Endodermal cell (in vitro differentiated cells): ENCODE measurements at regions not wholly inside any gene's neighbourhood (a gene's known extent, or its start where the extent isn't known, plus 50 kb on each side); places are given as distances from the start of the nearest gene placed in this dataset.

ENCODE experiments used
- DNase-seq: peaks from one replicate; pipeline ENCODE4 v3.0.0-alpha.2; 2017
- H3K27ac ChIP-seq: 2 replicates; pipeline ENCODE4 v1.5.1; 2013; ENCODE audit warnings: mild to moderate bottlenecking, low read depth, low read length, moderate library complexity
- H3K27me3 ChIP-seq: 2 replicates; pipeline ENCODE4 v1.6.1; 2013; ENCODE audit warnings: mild to moderate bottlenecking, low read length, moderate library complexity; ENCODE audit not compliant: insufficient read depth, control insufficient read depth, poor library complexity, severe bottlenecking
- H3K36me3 ChIP-seq: 2 replicates; pipeline ENCODE4 v1.7.0; 2013; ENCODE audit warnings: mild to moderate bottlenecking, low read length, moderate library complexity; ENCODE audit not compliant: control insufficient read depth, insufficient read depth
- H3K4me1 ChIP-seq: one replicate; pipeline ENCODE4 v1.7.0; 2013; ENCODE audit warnings: low read length; ENCODE audit not compliant: control insufficient read depth, insufficient read depth
- H3K4me3 ChIP-seq: 2 replicates; pipeline ENCODE4 v1.5.1; 2013; ENCODE audit warnings: mild to moderate bottlenecking, low read length, moderate library complexity
- H3K9ac ChIP-seq: 2 replicates; pipeline ENCODE4 v1.6.1; 2013; ENCODE audit warnings: mild to moderate bottlenecking, low read length, moderate library complexity; ENCODE audit not compliant: poor library complexity, severe bottlenecking; ENCODE audit errors: extremely low read depth
- H3K9me3 ChIP-seq: 2 replicates; pipeline ENCODE4 v1.6.1; 2013; ENCODE audit warnings: mild to moderate bottlenecking, low read length, moderate library complexity; ENCODE audit not compliant: control insufficient read depth
- H3K27ac Mint-ChIP-seq: 2 replicates; pipeline ENCODE4 v1.8.0; 2020; ENCODE audit warnings: mixed read lengths
- H3K27me3 Mint-ChIP-seq: 2 replicates; pipeline ENCODE4 v1.8.0; 2021; ENCODE audit warnings: mild to moderate bottlenecking, mixed read lengths; ENCODE audit not compliant: insufficient read depth
- H3K36me3 Mint-ChIP-seq: 2 replicates; pipeline ENCODE4 v1.8.0; 2020; ENCODE audit warnings: low read depth, mixed read lengths
- H3K4me1 Mint-ChIP-seq: 2 replicates; pipeline ENCODE4 v1.8.0; 2020; ENCODE audit warnings: mixed read lengths
- H3K4me3 Mint-ChIP-seq: 2 replicates; pipeline ENCODE4 v1.8.0; 2020; ENCODE audit warnings: mild to moderate bottlenecking, moderate library complexity, mixed read lengths
- H3K9me3 Mint-ChIP-seq: 2 replicates; pipeline ENCODE4 v1.8.0; 2020; ENCODE audit warnings: mild to moderate bottlenecking, mixed read lengths
- WGBS, 2 experiments: methylation state at CpG; one replicate each; pipeline versions ENCODE4 v1.1.5 to v1.1.7; 2013; ENCODE audit warnings: missing lambda C conversion rate in 2 of 2, mixed read lengths in 1 of 2; ENCODE audit not compliant: insufficient coverage in 1 of 2, insufficient read length in 1 of 2; 5-methylcytosine and 5-hydroxymethylcytosine counted together
- TF ChIP-seq, protein P1 (sequence below): fragments of 200-600 bp; sonication (generic); conservative IDR thresholded peaks from 2 replicates; pipeline ENCODE4 v1.5.0; 2021; ENCODE audit warnings: antibody characterized with exemption, mild to moderate bottlenecking

DNA sequence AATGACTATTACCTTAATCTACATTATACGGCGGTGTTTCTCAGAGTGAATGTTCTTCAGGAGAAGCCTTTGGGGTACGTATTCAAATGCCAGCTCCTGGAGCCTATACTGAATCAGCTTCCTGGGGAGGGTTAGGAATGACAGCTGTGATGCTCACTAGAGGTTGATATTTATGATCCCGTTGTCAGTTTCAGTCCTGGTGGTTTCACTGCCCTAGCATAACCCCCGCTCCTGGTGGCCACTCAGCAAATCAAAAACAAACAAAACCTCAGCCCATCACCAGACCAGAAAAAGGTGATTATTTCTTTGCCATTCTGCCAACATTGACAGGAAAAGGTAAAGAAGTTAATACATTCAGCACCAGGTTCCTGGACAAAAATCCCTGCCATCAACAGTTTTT lies 136.5 kb upstream of the CRY1 start:
- Histone ChIP-seq H3K27ac (no peak overlapping the region), H3K9me3 (no peaks in the 10 kb centered on the region), H3K4me1 (no peaks in the 10 kb centered on the region), H3K9ac (no peak overlapping the region), H3K36me3 (no peaks in the 10 kb centered on the region), H3K4me3 (no peak overlapping the region), H3K27me3 (no peaks in the 10 kb centered on the region)
- Mint-ChIP-seq H3K4me1 (peaks cover 2% of the 10 kb centered on the region), H3K36me3 (no peaks in the 10 kb centered on the region), H3K27ac (no peak overlapping the region), H3K27me3 (peaks cover 6% of the 10 kb centered on the region), H3K4me3 (no peak overlapping the region), H3K9me3 (no peaks in the 10 kb centered on the region)
- TF ChIP-seq, protein P1, sequence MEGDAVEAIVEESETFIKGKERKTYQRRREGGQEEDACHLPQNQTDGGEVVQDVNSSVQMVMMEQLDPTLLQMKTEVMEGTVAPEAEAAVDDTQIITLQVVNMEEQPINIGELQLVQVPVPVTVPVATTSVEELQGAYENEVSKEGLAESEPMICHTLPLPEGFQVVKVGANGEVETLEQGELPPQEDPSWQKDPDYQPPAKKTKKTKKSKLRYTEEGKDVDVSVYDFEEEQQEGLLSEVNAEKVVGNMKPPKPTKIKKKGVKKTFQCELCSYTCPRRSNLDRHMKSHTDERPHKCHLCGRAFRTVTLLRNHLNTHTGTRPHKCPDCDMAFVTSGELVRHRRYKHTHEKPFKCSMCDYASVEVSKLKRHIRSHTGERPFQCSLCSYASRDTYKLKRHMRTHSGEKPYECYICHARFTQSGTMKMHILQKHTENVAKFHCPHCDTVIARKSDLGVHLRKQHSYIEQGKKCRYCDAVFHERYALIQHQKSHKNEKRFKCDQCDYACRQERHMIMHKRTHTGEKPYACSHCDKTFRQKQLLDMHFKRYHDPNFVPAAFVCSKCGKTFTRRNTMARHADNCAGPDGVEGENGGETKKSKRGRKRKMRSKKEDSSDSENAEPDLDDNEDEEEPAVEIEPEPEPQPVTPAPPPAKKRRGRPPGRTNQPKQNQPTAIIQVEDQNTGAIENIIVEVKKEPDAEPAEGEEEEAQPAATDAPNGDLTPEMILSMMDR = no peak
- no peak for DNase-seq
- WGBS, 2 experiments = 94 to 98% methylated on average over 4 to 5 of the region's 5 CpGs

DNA sequence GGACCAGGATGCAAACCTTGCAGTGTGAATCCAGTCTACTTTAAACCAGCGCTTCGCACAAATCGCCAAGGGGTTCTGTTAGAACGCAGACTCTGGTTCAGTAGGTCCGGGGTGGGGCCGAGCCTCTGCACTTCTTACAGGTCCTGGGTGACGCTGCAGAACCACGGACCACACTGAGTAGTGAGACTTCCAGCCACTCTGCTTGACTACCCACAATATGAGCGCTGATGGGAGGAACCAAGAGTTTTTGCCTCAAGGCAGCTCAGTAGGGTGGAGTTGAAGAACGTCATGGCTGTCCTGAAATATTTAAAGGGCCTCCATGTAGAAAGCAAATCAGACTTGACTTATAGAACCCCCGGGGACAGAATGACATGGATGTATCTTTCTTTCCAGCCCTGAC lies 138.0 kb upstream of the CRY1 start:
- Mint-ChIP-seq H3K27me3 (peaks cover 6% of the 10 kb centered on the region), H3K4me3 (no peak overlapping the region), H3K4me1 (no peaks in the 10 kb centered on the region), H3K9me3 (no peaks in the 10 kb centered on the region), H3K27ac (no peak overlapping the region), H3K36me3 (no peaks in the 10 kb centered on the region)
- Histone ChIP-seq H3K36me3 (no peaks in the 10 kb centered on the region), H3K4me3 (no peak overlapping the region), H3K9me3 (no peaks in the 10 kb centered on the region), H3K27me3 (no peaks in the 10 kb centered on the region), H3K27ac (no peak overlapping the region), H3K4me1 (no peaks in the 10 kb centered on the region), H3K9ac (no peak overlapping the region)
- DNase-seq = no peak
- WGBS, 2 experiments = 90 to 92% methylated on average over 11 of the region's 11 CpGs
- TF ChIP-seq, protein P1 = no peak

DNA sequence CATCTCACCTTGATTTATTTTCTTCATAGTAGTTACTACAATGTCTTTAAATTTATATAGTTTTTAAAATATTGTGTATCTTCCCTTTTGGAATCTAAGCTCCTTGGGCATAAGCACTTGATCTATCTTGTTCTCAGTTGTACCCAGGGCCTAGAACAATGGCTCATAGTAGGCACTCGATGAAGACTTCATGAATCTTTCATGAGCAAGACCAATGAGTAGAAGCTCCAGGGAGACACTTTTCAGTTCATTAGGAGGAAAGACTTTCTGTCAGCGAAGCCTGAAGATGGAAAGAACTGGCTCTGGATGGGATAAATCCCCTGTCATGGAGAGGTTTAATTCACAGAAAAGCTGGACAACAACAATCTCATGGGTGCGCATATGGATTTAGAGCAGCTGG lies 140.2 kb upstream of the CRY1 start:
- no peaks in the 10 kb centered on the region for H3K36me3 ChIP-seq
- H3K4me1 Mint-ChIP-seq = peaks cover 12% of the 10 kb centered on the region
- peaks cover 4% of the 10 kb centered on the region for H3K4me1 ChIP-seq
- H3K4me3 Mint-ChIP-seq = no peak overlapping the region
- H3K9ac ChIP-seq = no peak overlapping the region
- DNase-seq = no peak
- H3K4me3 ChIP-seq = no peak overlapping the region
- H3K27me3 ChIP-seq = no peaks in the 10 kb centered on the region
- H3K9me3 ChIP-seq = no peaks in the 10 kb centered on the region
- no peaks in the 10 kb centered on the region for H3K9me3 Mint-ChIP-seq
- 89 to 93% methylated on average over 2 to 3 of the region's 3 CpGs for WGBS, 2 experiments
- no peak overlapping the region for H3K27ac Mint-ChIP-seq
- peaks cover 2% of the 10 kb centered on the region for H3K27me3 Mint-ChIP-seq
- no peaks in the 10 kb centered on the region for H3K36me3 Mint-ChIP-seq
- TF ChIP-seq, protein P1 = no peak
- no peak overlapping the region for H3K27ac ChIP-seq
